Astrocyte of the spinal cord (primary cell): ENCODE measurements at regions not wholly inside any gene's neighbourhood (a gene's known extent, or its start where the extent isn't known, plus 50 kb on each side); places are given as distances from the start of the nearest gene placed in this dataset.

ENCODE experiments used
- DNase-seq: peaks from one replicate; pipeline ENCODE4 v3.0.0; 2011; ENCODE audit warnings: low read depth, low spot score
- H3K4me3 ChIP-seq: 2 replicates; pipeline ENCODE4 v1.5.1; 2011; ENCODE audit warnings: low read depth, mild to moderate bottlenecking, low read length, moderate library complexity
- in situ Hi-C: cut with HindIII; loops from 2 replicates; pipeline ENCODE4 v1.10.0; 2017; ENCODE audit warnings: low sequenced_read_pairs
- TF ChIP-seq, protein P1 (sequence below): IDR thresholded peaks from 2 replicates; pipeline ENCODE4 v1.5.1; 2012; ENCODE audit warnings: low read depth, mild to moderate bottlenecking, low read length, inconsistent platforms

DNA sequence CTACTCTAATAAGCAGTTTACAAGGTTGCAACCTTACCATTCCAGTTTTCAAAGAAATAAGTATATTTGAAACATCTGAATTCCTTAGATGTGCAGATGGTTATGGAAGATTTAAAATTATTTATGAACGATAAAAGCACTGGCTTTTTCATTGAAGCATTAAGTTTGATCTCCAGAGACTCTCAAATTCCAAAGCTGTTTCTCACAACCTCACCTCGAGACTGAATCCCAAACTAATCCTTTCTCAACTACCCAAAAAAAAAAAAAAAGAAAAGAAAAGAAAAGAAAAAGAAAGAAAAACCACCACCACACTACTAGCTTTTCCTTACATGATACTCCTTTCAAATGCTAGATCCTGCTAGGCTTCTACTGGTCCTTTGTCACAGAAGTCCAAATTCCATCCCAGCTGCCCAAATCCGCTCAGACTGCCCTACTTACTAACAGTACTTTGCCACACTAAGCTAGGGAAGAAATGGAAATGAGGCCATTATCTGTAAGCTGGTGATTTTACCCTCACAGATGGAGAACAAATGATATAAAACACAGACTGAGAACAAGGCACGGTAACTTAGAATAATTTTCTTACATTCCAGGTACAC is 100.6 kb upstream of the CDK1 start:
- TF ChIP-seq, protein P1, sequence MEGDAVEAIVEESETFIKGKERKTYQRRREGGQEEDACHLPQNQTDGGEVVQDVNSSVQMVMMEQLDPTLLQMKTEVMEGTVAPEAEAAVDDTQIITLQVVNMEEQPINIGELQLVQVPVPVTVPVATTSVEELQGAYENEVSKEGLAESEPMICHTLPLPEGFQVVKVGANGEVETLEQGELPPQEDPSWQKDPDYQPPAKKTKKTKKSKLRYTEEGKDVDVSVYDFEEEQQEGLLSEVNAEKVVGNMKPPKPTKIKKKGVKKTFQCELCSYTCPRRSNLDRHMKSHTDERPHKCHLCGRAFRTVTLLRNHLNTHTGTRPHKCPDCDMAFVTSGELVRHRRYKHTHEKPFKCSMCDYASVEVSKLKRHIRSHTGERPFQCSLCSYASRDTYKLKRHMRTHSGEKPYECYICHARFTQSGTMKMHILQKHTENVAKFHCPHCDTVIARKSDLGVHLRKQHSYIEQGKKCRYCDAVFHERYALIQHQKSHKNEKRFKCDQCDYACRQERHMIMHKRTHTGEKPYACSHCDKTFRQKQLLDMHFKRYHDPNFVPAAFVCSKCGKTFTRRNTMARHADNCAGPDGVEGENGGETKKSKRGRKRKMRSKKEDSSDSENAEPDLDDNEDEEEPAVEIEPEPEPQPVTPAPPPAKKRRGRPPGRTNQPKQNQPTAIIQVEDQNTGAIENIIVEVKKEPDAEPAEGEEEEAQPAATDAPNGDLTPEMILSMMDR, result no peak
- peak; percentile 17 for DNase-seq

DNA sequence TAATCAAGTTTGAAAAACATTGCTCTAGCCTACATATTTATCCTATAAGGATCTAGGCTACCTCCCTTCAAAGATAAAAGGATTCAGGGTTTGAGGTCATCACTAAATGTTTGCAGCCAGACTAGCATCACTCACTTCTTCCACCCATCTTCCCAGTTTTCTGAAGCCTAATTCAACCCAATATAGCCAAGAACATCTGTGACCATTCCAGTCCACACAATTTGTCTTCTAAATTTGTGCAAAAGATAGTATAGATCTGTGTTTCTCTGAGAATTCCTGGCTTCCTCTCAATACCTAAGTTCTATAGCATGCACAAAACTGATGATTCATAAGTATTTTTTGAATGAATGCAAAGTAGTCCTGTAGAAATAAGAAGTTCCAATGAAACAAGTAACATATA is 103.0 kb upstream of the CDK1 start:
- in situ Hi-C loops, result no loop called here
- H3K4me3 ChIP-seq, result no peak overlapping the region
- TF ChIP-seq, protein P1, result no peak
- DNase-seq, result no peak

More for the DNA sequence above, 100.6 kb upstream of the CDK1 start:
- H3K4me3 ChIP-seq, result no peak overlapping the region
- in situ Hi-C loops, result no loop called here

DNA sequence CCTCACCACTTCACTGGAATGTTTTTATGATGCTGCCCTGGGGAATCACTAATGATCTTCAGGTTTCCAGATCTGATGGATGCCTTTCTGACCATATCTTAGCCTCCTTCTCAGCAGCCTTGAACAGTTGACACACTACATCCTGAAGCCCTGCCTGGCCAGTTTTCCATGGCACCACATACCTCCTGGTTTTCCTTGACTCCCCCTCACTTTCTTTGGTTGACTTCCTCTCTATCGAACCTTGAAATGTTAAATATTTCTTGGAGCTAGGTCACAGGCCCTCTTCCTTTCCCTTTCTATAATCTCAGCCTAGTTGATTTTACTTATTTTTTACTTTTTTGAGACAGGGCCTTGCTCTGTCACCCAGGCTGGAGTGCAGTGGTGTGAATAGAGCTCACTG is 108.8 kb upstream of the CDK1 start:
- H3K4me3 ChIP-seq, result no peak overlapping the region
- TF ChIP-seq, protein P1, result no peak
- in situ Hi-C loops, result no loop called here
- no peak for DNase-seq

DNA sequence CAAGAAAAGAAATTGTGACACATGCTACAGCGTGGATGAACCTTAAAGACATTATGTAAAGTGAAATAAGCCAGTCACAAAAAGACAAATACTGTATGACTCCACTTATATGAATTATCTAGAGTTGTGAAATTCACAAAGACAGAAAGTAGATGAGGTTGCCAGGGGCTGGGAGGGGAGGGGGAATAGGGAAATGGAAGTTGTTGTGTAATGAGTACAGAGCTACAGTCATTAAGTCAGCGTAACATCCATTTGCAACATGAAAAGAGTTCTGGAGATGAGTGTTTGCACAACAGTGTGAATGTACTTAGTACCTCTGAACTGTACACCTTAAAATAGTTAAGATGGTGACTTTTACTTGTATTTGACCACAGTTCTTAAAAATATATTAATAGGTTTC is 112.1 kb upstream of the CDK1 start:
- in situ Hi-C loops, result no loop called here

DNA sequence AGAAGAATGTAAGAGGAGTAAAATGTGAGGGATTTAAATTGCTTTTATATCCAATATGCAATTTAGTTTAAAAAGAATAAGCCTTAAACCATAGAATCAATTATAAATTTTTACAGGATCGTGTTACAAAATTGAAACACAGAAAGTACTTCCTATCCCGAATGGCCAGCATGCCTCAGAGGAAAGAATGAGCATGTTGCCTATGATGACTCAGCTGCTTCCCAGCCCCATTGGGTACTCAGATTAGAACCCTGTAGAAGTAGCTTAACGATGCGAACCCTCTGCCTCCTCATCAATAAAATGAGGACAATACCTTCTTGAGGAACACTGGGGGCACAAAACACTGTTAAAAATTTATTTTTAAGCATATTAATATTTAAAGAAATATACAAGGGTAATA is 113.4 kb upstream of the CDK1 start:
- peak; percentile 52 for DNase-seq
- TF ChIP-seq, protein P1, result no peak
- H3K4me3 ChIP-seq, result no peak overlapping the region
- in situ Hi-C loops, result no loop called here

More for the DNA sequence above, 112.1 kb upstream of the CDK1 start:
- no peak for DNase-seq
- H3K4me3 ChIP-seq, result no peak overlapping the region
- TF ChIP-seq, protein P1, result no peak

DNA sequence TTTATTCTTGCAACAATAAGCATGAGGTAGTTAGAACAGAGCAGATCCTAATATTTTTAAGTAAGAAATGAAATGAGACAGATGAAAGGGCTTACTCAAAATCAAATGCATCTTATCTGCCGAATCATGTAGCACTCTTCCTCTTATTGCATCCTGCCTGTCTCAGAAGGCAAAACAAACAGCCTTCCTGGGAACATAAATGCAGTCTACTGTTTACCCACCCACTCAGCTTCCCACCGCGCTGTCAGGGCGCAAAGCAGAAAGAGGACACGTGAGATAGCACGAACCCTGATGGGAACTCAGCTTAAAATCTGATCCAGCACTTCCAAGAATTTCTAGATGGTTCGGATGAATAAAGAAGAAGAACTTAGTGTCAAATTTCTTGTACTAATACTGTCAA is 114.4 kb upstream of the CDK1 start:
- peak; percentile 49 for DNase-seq
- H3K4me3 ChIP-seq, result no peak overlapping the region
- TF ChIP-seq, protein P1, result no peak
- in situ Hi-C loops, result no loop called here
